CD4-positive, alpha-beta T cell (primary cell): ENCODE measurements at regions not wholly inside any gene's neighbourhood (a gene's known extent, or its start where the extent isn't known, plus 50 kb on each side); places are given as distances from the start of the nearest gene placed in this dataset.

Experiments used
- ATAC-seq: fragments of 200-7000 bp; cut with Tn5 transposase; one replicate; pipeline ENCODE4 v1.10.0; 2022; ENCODE audit warnings: mild to moderate bottlenecking; ENCODE audit not compliant: poor library complexity
- CTCF ChIA-PET: fragments of 350-600 bp; sonication (Branson Sonifier 250); formaldehyde crosslinking; loops from one replicate; lab custom pipeline; 2021; ENCODE audit warnings: antibody characterized with exemption, inconsistent platforms; lab: Charles Lee
- POLR2A ChIA-PET: fragments of 350-600 bp; sonication (Branson Sonifier 250); formaldehyde crosslinking; loops from one replicate; lab custom pipeline; 2021; ENCODE audit warnings: antibody characterized with exemption, inconsistent platforms; lab: Charles Lee
- DNase-seq, 14 experiments: peaks; one replicate each; pipeline ENCODE4 v3.0.0-alpha.2; 2013 to 2020; ENCODE audit warnings: mixed read lengths in 2 of 14
- H3K27ac ChIP-seq, 2 donors: one replicate each; pipeline versions ENCODE4 v1.5.1 to v1.7.0; 2013; ENCODE audit warnings: low read length in 2 of 2, low read depth in 1 of 2, mild to moderate bottlenecking in 1 of 2
- H3K27me3 ChIP-seq, 2 experiments: 1 replicate in 1 of 2; 2 replicates in 1 of 2; pipeline versions ENCODE4 v1.6.1 to v1.7.0; 2013; ENCODE audit warnings: low read length in 2 of 2, control low read depth in 1 of 2, mild to moderate bottlenecking in 1 of 2, moderate library complexity in 1 of 2; ENCODE audit not compliant: insufficient read depth in 2 of 2, control insufficient read depth in 1 of 2
- H3K36me3 ChIP-seq: one replicate; pipeline ENCODE4 v1.6.1; 2013; ENCODE audit warnings: low read length, control low read depth; ENCODE audit not compliant: insufficient read depth
- H3K4me1 ChIP-seq: one replicate; pipeline ENCODE4 v1.6.1; 2013; ENCODE audit warnings: low read length, control low read depth; ENCODE audit not compliant: insufficient read depth
- H3K4me3 ChIP-seq: one replicate; pipeline ENCODE4 v1.5.1; 2013; ENCODE audit warnings: mild to moderate bottlenecking, low read length, moderate library complexity
- H3K9me3 ChIP-seq, 2 experiments: 1 replicate in 1 of 2; 2 replicates in 1 of 2; pipeline versions ENCODE4 v1.6.1 to v1.7.0; 2013; ENCODE audit warnings: low read length in 2 of 2, mild to moderate bottlenecking in 2 of 2, control low read depth in 1 of 2, moderate library complexity in 1 of 2; ENCODE audit not compliant: control insufficient read depth in 1 of 2, insufficient read depth in 1 of 2
- H3K27ac Mint-ChIP-seq: one replicate; pipeline ENCODE4 v1.8.0; 2020; ENCODE audit warnings: mixed read lengths
- H3K27me3 Mint-ChIP-seq: one replicate; pipeline ENCODE4 v1.8.0; 2021; ENCODE audit warnings: mixed read lengths
- H3K36me3 Mint-ChIP-seq: one replicate; pipeline ENCODE4 v1.8.0; 2021; ENCODE audit warnings: low read depth, mixed read lengths
- H3K4me1 Mint-ChIP-seq: one replicate; pipeline ENCODE4 v1.8.0; 2021; ENCODE audit warnings: low read depth, mixed read lengths
- H3K4me3 Mint-ChIP-seq: one replicate; pipeline ENCODE4 v1.8.0; 2020; ENCODE audit warnings: mild to moderate bottlenecking, mixed read lengths
- H3K9me3 Mint-ChIP-seq: one replicate; pipeline ENCODE4 v1.8.0; 2020; ENCODE audit warnings: mixed read lengths
- CTCF ChIP-seq: fragments of 200-600 bp; IDR thresholded peaks from one replicate; pipeline ENCODE4 v1.8.0; 2022; ENCODE audit warnings: antibody characterized with exemption, mild to moderate bottlenecking
- intact Hi-C, 2 experiments: fragments of 100-400 bp; cut with DNase I in 1 of 2; cut with micrococcal nuclease in 1 of 2; formaldehyde crosslinking; loops; one replicate each; pipeline versions ENCODE4 v1.15.1 to v1.9.0; 2023 to 2025; cut with DNase I, micrococcal nuclease

- Histone ChIP-seq H3K4me1 (no peaks in the 10 kb centered on the region), H3K4me3 (no peak overlapping the region), H3K36me3 (no peaks in the 10 kb centered on the region), H3K27ac (no peak overlapping the region), H3K27me3 (no peaks in the 10 kb centered on the region), H3K9me3 (no peaks in the 10 kb centered on the region)
- ATAC-seq (no peak), DNase-seq (no peak)
- ChIA-PET CTCF (interaction anchor here (0.8 kb wide), 1 partner anchor 12 kb away, joined by 3 read pairs; no protein-coding TSS in a partner anchor), POLR2A (no interaction called here)
- Mint-ChIP-seq H3K4me3 (no peak overlapping the region), H3K36me3 (no peaks in the 10 kb centered on the region), H3K9me3 (no peaks in the 10 kb centered on the region), H3K27ac (no peak overlapping the region), H3K4me1 (no peaks in the 10 kb centered on the region), H3K27me3 (no peaks in the 10 kb centered on the region)
- intact Hi-C loops: no loop called here
- no peak for TF ChIP-seq CTCF
Observed at GRCh38 chr7:33775790-33776189, 129.5 kb upstream of the BMPER start.

GRCh38 chr7:33776788-33777187 is 128.6 kb upstream of the BMPER start:
- Mint-ChIP-seq H3K4me3 (no peak overlapping the region), H3K27me3 (no peaks in the 10 kb centered on the region), H3K4me1 (no peaks in the 10 kb centered on the region), H3K36me3 (no peaks in the 10 kb centered on the region), H3K9me3 (no peaks in the 10 kb centered on the region), H3K27ac (no peak overlapping the region)
- ATAC-seq (no peak), DNase-seq (no peak)
- CTCF ChIA-PET: no interaction called here
- intact Hi-C loops: no loop called here
- H3K27me3 ChIP-seq: no peaks in the 10 kb centered on the region
- TF ChIP-seq CTCF: no peak
- H3K9me3 ChIP-seq: no peaks in the 10 kb centered on the region
- no peaks in the 10 kb centered on the region for H3K4me1 ChIP-seq
- H3K36me3 ChIP-seq: no peaks in the 10 kb centered on the region
- POLR2A ChIA-PET: no interaction called here
- no peak overlapping the region for H3K27ac ChIP-seq
- no peak overlapping the region for H3K4me3 ChIP-seq

DNA sequence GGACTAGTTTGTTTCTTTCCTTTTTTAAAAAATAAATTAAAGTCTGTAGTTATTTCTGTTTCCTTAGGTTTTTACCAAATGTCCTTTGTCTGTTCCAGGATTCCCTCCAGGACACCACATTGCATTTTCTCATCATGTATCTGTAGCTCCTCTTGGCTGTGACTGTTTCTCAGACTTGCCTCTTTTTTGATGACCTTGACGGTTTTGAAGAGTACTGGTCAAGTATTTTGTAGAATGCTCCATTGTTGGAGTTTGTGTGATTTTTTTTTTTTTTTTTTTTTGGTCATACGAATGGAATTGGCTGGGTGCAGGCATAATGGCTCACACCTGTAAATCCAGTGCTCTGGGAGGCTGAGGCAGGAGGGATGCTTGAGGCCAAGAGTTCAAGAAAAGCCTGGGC is 127.1 kb upstream of the BMPER start:
- no peak overlapping the region for H3K27ac ChIP-seq
- CTCF ChIA-PET: no interaction called here

More for the DNA sequence above, 127.1 kb upstream of the BMPER start:
- Histone ChIP-seq H3K27me3 (no peaks in the 10 kb centered on the region), H3K36me3 (no peaks in the 10 kb centered on the region), H3K9me3 (no peaks in the 10 kb centered on the region), H3K4me3 (no peak overlapping the region), H3K4me1 (no peaks in the 10 kb centered on the region)
- H3K27ac Mint-ChIP-seq: no peak overlapping the region
- no peak for TF ChIP-seq CTCF
- intact Hi-C loops: no loop called here
- POLR2A ChIA-PET: no interaction called here
- H3K27me3 Mint-ChIP-seq: no peaks in the 10 kb centered on the region
- H3K4me1 Mint-ChIP-seq: no peaks in the 10 kb centered on the region
- H3K4me3 Mint-ChIP-seq: no peak overlapping the region
- no peak for DNase-seq
- no peaks in the 10 kb centered on the region for H3K36me3 Mint-ChIP-seq
- no peaks in the 10 kb centered on the region for H3K9me3 Mint-ChIP-seq
- no peak for ATAC-seq
